ENCODE measurements at regions not wholly inside any gene's neighbourhood (a gene's known extent, or its start where the extent isn't known, plus 50 kb on each side); places are given as distances from the start of the nearest gene placed in this dataset.
"Not testable (repeated sequence)": the region's sequence is repeated elsewhere in the genome, so short reads cannot be mapped to it uniquely, and the experiment has no call there.

GRCh38 chr18:29838961-29839360 is 1203.6 kb downstream of the DSC3 start:
- H3K4me1 Mint-ChIP-seq (ENCODE audit: low read depth); H3K36me3 Mint-ChIP-seq (ENCODE audit: low read depth); H3K27me3 Mint-ChIP-seq (ENCODE audit: insufficient read depth); DNase-seq (ENCODE audit: low spot score); H3K27ac Mint-ChIP-seq; intact Hi-C loops (cut with micrococcal nuclease); H3K4me3 Mint-ChIP-seq: not testable (repeated sequence)
- H3K9me3 Mint-ChIP-seq: peaks cover 10% of the 10 kb centered on the region

DNA sequence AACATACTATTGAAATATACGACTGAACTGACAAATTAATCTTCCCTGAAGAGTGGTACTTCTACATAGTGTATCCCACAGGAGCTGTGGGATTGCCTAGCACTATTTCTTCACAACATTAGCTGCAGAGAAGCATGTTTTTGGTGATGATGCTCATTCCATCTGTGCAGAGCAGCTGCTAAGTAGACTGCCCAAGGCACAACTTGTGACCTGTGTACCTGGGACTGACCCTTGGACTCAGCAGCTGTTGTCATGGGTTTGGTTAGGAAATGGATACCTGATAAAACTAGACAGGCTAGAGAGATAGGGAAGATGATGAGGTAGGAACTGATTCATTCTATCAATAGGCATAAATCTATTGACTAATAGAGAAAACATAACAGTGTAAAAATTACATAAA is 1204.0 kb downstream of the DSC3 start:
- Mint-ChIP-seq H3K4me1 (ENCODE audit: low read depth) (no peaks in the 10 kb centered on the region), H3K27ac (no peak overlapping the region), H3K27me3 (ENCODE audit: insufficient read depth) (no peaks in the 10 kb centered on the region), H3K4me3 (no peak overlapping the region), H3K9me3 (peaks cover 12% of the 10 kb centered on the region), H3K36me3 (ENCODE audit: low read depth) (no peaks in the 10 kb centered on the region)
- intact Hi-C loops (cut with micrococcal nuclease): no loop called here
- no peak for DNase-seq (ENCODE audit: low spot score)

GRCh38 chr18:29823671-29824070 is 1218.9 kb downstream of the DSC3 start:
- Mint-ChIP-seq H3K27ac (no peak overlapping the region), H3K4me1 (ENCODE audit: low read depth) (no peaks in the 10 kb centered on the region), H3K27me3 (ENCODE audit: insufficient read depth) (no peaks in the 10 kb centered on the region), H3K36me3 (ENCODE audit: low read depth) (no peaks in the 10 kb centered on the region), H3K4me3 (no peak overlapping the region), H3K9me3 (peaks cover 28% of the 10 kb centered on the region)
- no peak for DNase-seq (ENCODE audit: low spot score)
- intact Hi-C loops (cut with micrococcal nuclease): no loop called here

DNA sequence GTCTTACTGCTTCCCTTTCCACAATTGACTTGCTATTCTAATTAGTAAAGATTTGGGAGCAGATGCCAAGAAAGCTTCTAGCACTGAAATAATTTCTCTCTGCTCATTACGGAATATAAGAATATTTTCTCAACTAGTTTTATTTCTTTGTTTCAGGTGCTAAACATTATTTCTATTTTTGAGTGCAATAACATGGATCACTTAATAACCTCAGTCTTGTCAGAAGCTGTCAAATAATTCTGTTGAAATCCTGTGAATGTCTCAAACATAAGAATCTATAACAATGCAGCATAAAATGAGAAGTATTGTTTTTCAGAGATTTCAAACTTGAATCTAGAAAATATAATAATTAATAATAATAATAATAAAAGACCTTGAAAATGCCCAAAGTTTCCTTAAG is 1221.0 kb downstream of the DSC3 start:
- DNase-seq (ENCODE audit: low spot score): no peak
- no peaks in the 10 kb centered on the region for H3K27me3 Mint-ChIP-seq (ENCODE audit: insufficient read depth)
- H3K36me3 Mint-ChIP-seq (ENCODE audit: low read depth): no peaks in the 10 kb centered on the region
- H3K9me3 Mint-ChIP-seq: peaks cover 32% of the 10 kb centered on the region
- H3K4me3 Mint-ChIP-seq: no peak overlapping the region
- H3K4me1 Mint-ChIP-seq (ENCODE audit: low read depth): no peaks in the 10 kb centered on the region
- no peak overlapping the region for H3K27ac Mint-ChIP-seq
- intact Hi-C loops (cut with micrococcal nuclease): no loop called here

GRCh38 chr18:29811519-29811918 is 1231.0 kb downstream of the DSC3 start:
- Mint-ChIP-seq H3K27me3 (ENCODE audit: insufficient read depth) (no peaks in the 10 kb centered on the region), H3K36me3 (ENCODE audit: low read depth) (no peaks in the 10 kb centered on the region), H3K4me3 (no peak overlapping the region), H3K9me3 (peaks cover 28% of the 10 kb centered on the region), H3K27ac (no peak overlapping the region), H3K4me1 (ENCODE audit: low read depth) (no peaks in the 10 kb centered on the region)
- DNase-seq (ENCODE audit: low spot score): no peak
- intact Hi-C loops (cut with micrococcal nuclease): no loop called here

GRCh38 chr18:29780816-29781215 is 1261.7 kb downstream of the DSC3 start:
- Mint-ChIP-seq H3K9me3 (peaks cover 16% of the 10 kb centered on the region), H3K4me1 (ENCODE audit: low read depth) (no peaks in the 10 kb centered on the region), H3K4me3 (no peak overlapping the region), H3K36me3 (ENCODE audit: low read depth) (no peaks in the 10 kb centered on the region), H3K27ac (no peak overlapping the region), H3K27me3 (ENCODE audit: insufficient read depth) (no peaks in the 10 kb centered on the region)
- intact Hi-C loops (cut with micrococcal nuclease): no loop called here
- no peak for DNase-seq (ENCODE audit: low spot score)

DNA sequence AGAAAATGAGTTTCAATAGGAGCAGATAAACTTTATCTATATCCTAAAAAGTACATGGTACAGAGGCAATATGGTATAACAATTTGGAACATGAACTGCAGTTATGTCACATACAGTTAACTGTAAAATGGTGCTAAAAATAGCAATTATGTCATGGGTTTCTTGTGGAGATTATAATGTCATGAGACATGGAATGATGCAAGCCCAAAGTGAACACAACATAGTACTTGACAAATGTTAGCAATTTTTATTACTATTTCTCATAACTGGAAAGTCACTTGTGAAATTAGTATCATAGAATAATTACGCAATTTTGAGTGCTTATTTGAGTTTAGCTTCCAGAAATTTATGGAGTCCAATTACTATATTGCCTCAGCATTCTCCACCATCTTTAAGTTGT is 1263.4 kb downstream of the DSC3 start:
- Mint-ChIP-seq H3K36me3 (ENCODE audit: low read depth) (no peaks in the 10 kb centered on the region), H3K4me1 (ENCODE audit: low read depth) (no peaks in the 10 kb centered on the region), H3K9me3 (peaks cover 16% of the 10 kb centered on the region), H3K27ac (no peak overlapping the region), H3K27me3 (ENCODE audit: insufficient read depth) (no peaks in the 10 kb centered on the region), H3K4me3 (no peak overlapping the region)
- no peak for DNase-seq (ENCODE audit: low spot score)
- intact Hi-C loops (cut with micrococcal nuclease): no loop called here

GRCh38 chr18:29753379-29753778 is 1289.2 kb downstream of the DSC3 start:
- no peak overlapping the region for H3K27ac Mint-ChIP-seq
- H3K36me3 Mint-ChIP-seq (ENCODE audit: low read depth): no peaks in the 10 kb centered on the region
- no peaks in the 10 kb centered on the region for H3K4me1 Mint-ChIP-seq (ENCODE audit: low read depth)
- H3K27me3 Mint-ChIP-seq (ENCODE audit: insufficient read depth): no peaks in the 10 kb centered on the region
- H3K9me3 Mint-ChIP-seq: peaks cover 9% of the 10 kb centered on the region
- intact Hi-C loops (cut with micrococcal nuclease): no loop called here
- H3K4me3 Mint-ChIP-seq: no peak overlapping the region
- DNase-seq (ENCODE audit: low spot score): no peak

DNA sequence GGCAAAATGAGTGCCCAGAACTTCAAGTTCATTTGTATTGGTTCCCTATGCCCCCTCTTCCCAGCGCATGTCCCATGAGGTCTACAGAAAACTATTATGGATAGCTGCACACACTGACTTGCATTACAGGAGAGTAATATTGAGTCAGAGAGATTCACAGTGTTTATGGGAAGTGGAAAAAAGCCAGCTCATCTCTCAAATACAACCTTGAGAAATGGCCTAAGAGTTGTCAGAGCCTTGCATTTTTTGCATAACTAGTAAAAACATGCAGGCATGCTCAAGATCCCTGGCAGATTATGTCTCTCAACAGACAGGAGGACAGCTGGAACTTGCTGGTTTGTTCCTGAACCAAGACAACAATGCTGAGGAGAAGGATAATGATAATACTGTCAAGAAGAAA is 1292.8 kb downstream of the DSC3 start:
- Mint-ChIP-seq H3K36me3 (ENCODE audit: low read depth) (no peaks in the 10 kb centered on the region), H3K27ac (no peak overlapping the region), H3K4me3 (no peak overlapping the region), H3K27me3 (ENCODE audit: insufficient read depth) (no peaks in the 10 kb centered on the region), H3K9me3 (peaks cover 9% of the 10 kb centered on the region), H3K4me1 (ENCODE audit: low read depth) (no peaks in the 10 kb centered on the region)
- intact Hi-C loops (cut with micrococcal nuclease): no loop called here
- DNase-seq (ENCODE audit: low spot score): no peak

GRCh38 chr18:29741461-29741860 is 1301.1 kb downstream of the DSC3 start:
- no peak overlapping the region for H3K4me3 Mint-ChIP-seq
- no peaks in the 10 kb centered on the region for H3K36me3 Mint-ChIP-seq (ENCODE audit: low read depth)
- no peaks in the 10 kb centered on the region for H3K4me1 Mint-ChIP-seq (ENCODE audit: low read depth)
- H3K9me3 Mint-ChIP-seq: peaks cover 4% of the 10 kb centered on the region
- no peak overlapping the region for H3K27ac Mint-ChIP-seq
- intact Hi-C loops (cut with micrococcal nuclease): no loop called here
- no peaks in the 10 kb centered on the region for H3K27me3 Mint-ChIP-seq (ENCODE audit: insufficient read depth)
- DNase-seq (ENCODE audit: low spot score): no peak

DNA sequence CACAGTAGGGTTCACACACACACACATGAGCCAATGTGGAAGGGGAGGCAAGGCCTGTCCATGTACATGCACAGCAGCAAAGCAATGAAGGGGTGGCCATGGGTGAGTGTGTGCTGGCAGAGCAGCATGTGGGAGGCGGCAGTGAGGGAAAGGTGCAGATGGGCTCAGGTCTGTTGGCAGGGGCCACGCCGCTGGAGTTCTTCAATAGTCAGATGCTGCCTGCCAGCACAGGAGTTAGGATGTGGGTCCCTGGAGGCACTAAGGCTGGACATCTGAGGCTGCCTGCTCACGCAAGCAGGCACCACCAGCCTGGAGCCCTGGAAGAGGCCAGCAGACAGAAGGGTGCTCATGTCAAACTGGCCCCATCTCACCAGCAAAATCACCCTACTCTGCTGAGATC is 1304.9 kb downstream of the DSC3 start:
- no peak overlapping the region for H3K27ac Mint-ChIP-seq
- intact Hi-C loops (cut with micrococcal nuclease): no loop called here
- H3K36me3 Mint-ChIP-seq (ENCODE audit: low read depth): no peaks in the 10 kb centered on the region
- DNase-seq (ENCODE audit: low spot score): no peak
- H3K4me1 Mint-ChIP-seq (ENCODE audit: low read depth): no peaks in the 10 kb centered on the region
- H3K4me3 Mint-ChIP-seq: no peak overlapping the region
- H3K9me3 Mint-ChIP-seq: peaks cover 18% of the 10 kb centered on the region
- no peaks in the 10 kb centered on the region for H3K27me3 Mint-ChIP-seq (ENCODE audit: insufficient read depth)

DNA sequence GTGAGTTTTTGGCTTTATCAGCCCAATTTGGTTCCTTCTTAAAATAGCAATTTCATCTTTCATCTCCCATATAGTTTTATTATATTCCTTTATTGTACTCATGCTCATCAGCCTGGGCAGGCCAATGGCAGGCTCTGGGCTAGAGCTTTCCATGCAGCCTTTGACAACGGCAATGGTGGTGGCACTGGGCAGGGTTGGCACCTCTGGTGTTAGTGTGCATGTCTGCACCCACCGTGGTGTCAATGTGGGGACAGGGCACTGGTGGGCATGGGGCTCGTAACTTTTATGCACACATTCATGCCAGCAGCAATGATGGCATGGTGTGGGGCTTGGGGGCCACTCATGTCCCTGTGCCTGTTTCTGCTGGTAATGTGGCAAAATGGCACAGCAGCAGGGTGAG is 1305.4 kb downstream of the DSC3 start:
- Mint-ChIP-seq H3K9me3 (peaks cover 20% of the 10 kb centered on the region), H3K27ac (no peak overlapping the region), H3K4me1 (ENCODE audit: low read depth) (no peaks in the 10 kb centered on the region), H3K4me3 (no peak overlapping the region), H3K36me3 (ENCODE audit: low read depth) (no peaks in the 10 kb centered on the region), H3K27me3 (ENCODE audit: insufficient read depth) (no peaks in the 10 kb centered on the region)
- DNase-seq (ENCODE audit: low spot score): no peak
- intact Hi-C loops (cut with micrococcal nuclease): no loop called here

DNA sequence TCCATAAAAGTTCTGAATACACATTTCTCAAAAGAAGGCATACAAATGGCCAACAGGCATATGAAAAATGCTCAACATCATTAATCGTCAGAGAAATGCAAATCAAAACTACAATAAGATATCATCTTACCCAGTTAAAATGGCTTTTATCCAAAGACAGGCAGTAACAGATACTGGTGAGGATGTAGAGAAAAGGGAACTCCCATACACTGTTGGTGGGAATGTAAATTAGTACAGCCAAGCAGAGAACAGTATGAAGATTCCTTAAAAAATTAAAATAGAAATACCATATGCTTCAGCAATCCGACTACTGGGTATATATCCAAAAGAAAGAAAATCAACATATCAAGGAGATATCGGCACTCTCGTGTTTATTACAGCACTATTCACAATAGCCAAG is 1312.5 kb downstream of the DSC3 start:
- H3K4me1 Mint-ChIP-seq (ENCODE audit: low read depth): no peaks in the 10 kb centered on the region
- no peaks in the 10 kb centered on the region for H3K36me3 Mint-ChIP-seq (ENCODE audit: low read depth)
- H3K4me3 Mint-ChIP-seq: no peak overlapping the region
- no peak overlapping the region for H3K27ac Mint-ChIP-seq
- intact Hi-C loops (cut with micrococcal nuclease): no loop called here
- DNase-seq (ENCODE audit: low spot score): no peak
- no peaks in the 10 kb centered on the region for H3K27me3 Mint-ChIP-seq (ENCODE audit: insufficient read depth)
- H3K9me3 Mint-ChIP-seq: peaks cover 34% of the 10 kb centered on the region

- peaks cover 29% of the 10 kb centered on the region for H3K9me3 Mint-ChIP-seq
These were observed 1315.9 kb downstream of the DSC3 start for GRCh38 chr18:29726646-29727045.

More at GRCh38 chr18:29726646-29727045, 1315.9 kb downstream of the DSC3 start:
- H3K4me3 Mint-ChIP-seq: no peak overlapping the region
- intact Hi-C loops (cut with micrococcal nuclease): no loop called here
- H3K36me3 Mint-ChIP-seq (ENCODE audit: low read depth): no peaks in the 10 kb centered on the region
- H3K27ac Mint-ChIP-seq: no peak overlapping the region
- no peaks in the 10 kb centered on the region for H3K27me3 Mint-ChIP-seq (ENCODE audit: insufficient read depth)
- no peak for DNase-seq (ENCODE audit: low spot score)
- no peaks in the 10 kb centered on the region for H3K4me1 Mint-ChIP-seq (ENCODE audit: low read depth)
